AG10803 (cell line): ENCODE measurements at regions not wholly inside any gene's neighbourhood (a gene's known extent, or its start where the extent isn't known, plus 50 kb on each side); places are given as distances from the start of the nearest gene placed in this dataset.

Source experiments
- DNase-seq: peaks from one replicate; pipeline ENCODE4 v3.0.0; 2010; ENCODE audit warnings: low read depth
- H3K4me3 ChIP-seq: 2 replicates; pipeline ENCODE4 v1.5.1; 2011; ENCODE audit warnings: mild to moderate bottlenecking, low read length, control low read depth
- CTCF ChIP-seq: conservative IDR thresholded peaks from 2 replicates; pipeline ENCODE4 v1.5.1; 2011; ENCODE audit warnings: mild to moderate bottlenecking, low read length, control low read depth, inconsistent platforms

DNA sequence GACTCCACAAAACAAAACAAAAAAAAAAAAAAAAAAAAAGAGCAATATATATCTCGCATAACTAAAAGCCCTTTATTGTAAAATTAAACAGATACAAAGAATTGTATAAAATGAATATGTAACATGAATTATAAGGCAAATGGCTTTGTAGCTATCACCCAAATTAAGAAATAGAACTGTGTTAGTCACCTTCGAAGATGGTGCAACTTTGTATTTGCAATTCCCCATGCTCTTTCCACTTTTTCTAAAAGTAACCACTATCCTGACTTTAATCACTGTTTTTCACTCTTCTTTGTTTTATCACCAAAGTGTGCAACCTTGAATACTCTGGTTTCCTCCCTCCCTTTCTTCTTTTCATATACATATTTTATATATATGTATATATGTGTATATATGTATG, 57.1 kb upstream of the HTR2A start:
- no peak for TF ChIP-seq CTCF
- DNase-seq, result no peak
- no peak overlapping the region for H3K4me3 ChIP-seq

DNA sequence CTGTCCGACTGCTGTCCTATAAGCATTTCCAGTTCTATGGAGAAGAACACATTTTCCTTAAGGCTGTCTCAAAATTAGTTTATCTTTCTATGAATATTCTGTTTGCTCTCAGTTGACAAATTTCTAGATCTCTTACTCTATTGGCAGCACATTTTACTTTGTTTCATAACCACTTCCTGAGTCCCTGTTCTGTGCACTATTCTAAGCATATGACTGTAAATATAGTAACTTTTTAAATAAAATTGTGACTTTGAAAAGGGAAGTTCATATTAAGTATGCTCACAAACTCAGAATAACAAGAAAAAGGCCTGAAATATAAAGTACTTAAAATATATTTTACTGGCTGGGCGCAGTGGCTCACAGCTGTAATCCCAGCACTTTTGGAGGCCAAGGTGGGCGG, 56.5 kb upstream of the HTR2A start:
- H3K4me3 ChIP-seq, result no peak overlapping the region
- no peak for TF ChIP-seq CTCF
- no peak for DNase-seq

DNA sequence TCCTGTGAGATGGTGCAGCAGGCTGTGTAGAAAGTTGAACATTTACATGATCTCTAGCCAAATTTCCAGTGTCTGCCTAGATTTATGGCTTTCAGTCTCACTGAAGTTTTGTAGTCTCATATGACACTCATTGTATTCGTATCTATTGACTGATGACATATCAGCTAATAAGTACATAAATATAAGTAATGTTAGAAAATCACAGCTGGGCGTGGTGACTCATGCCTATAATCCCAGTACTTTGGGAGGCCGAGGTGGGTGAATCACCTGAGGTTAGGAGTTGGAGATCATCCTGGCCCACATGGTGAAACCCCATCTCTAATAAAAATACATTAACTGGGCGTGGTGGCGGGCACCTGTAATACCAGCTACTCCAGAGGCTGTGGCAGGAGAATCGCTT, 54.7 kb upstream of the HTR2A start:
- no peak for DNase-seq
- TF ChIP-seq CTCF, result no peak
- H3K4me3 ChIP-seq, result no peak overlapping the region

- no peak for DNase-seq
- no peak for TF ChIP-seq CTCF
- no peak overlapping the region for H3K4me3 ChIP-seq
These were observed 52.4 kb upstream of the HTR2A start for GRCh38 chr13:46949211-46949610.

- DNase-seq, result no peak
- no peak for TF ChIP-seq CTCF
- H3K4me3 ChIP-seq, result no peak overlapping the region
These were observed 51.5 kb upstream of the HTR2A start for GRCh38 chr13:46948338-46948737.

DNA sequence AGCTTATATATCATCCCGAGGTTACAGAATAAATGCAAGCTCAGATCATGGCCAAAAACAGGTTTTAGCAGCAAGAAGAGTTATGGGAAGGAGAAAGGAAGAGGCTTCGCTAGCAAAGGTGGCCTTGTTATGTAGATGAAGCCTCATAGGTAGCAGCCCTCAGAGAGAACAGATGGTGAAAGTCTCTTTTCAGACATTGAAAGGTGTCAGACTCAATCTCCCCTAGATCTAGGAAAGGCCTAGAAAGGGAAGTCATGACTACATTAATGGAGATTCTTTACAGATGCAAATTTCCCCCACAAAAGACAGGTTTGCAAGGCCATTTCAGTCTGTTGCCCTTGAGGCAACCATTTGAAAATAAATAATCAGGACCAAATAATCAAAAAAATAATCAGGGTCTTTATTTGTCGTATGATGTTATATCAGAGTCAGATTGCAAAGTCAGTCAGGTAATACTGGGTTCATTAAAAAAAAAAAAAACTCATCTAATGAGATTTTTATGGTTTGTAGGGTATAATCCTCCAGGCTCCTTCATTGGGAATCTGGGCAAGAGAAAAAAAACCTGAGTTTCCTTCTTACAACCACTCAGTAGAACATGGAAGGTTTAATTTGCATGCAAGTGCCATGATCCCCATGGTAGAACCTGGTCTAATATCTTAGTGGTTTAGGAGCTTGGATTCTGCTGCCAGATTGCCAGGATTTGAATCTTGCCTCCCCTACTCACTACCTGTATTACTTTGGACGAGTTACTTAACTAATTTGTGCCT, 50.8 kb upstream of the HTR2A start:
- no peak for DNase-seq
- no peak overlapping the region for H3K4me3 ChIP-seq
- TF ChIP-seq CTCF, result no peak
